A549 (cell line): ENCODE measurements at regions not wholly inside any gene's neighbourhood (a gene's known extent, or its start where the extent isn't known, plus 50 kb on each side); places are given as distances from the start of the nearest gene placed in this dataset.

Experiments
- NPAS2 ChIP-seq: fragments of 250-450 bp; sonication (Bioruptor Pico); IDR thresholded peaks from 2 replicates; pipeline ENCODE4 v1.8.0; 2022; ENCODE audit warnings: mild to moderate bottlenecking, moderate library complexity, borderline replicate concordance
- PHF8 ChIP-seq: fragments of 200-600 bp; sonication (generic); IDR thresholded peaks from 2 replicates; pipeline ENCODE4 v1.6.1; 2016; ENCODE audit warnings: low read depth, mild to moderate bottlenecking, antibody characterized with exemption, moderate library complexity, borderline replicate concordance
- POLR2A ChIP-seq: IDR thresholded peaks from 2 replicates; pipeline ENCODE4 v1.6.1; 2012; ENCODE audit warnings: mild to moderate bottlenecking, low read length
- ZSCAN20 ChIP-seq: fragments of 250-450 bp; sonication (Bioruptor Pico); IDR thresholded peaks from 2 replicates; pipeline ENCODE4 v1.8.0; 2022; ENCODE audit warnings: mild to moderate bottlenecking, moderate library complexity
- TF ChIP-seq, protein P1 (sequence below): fragments of 250-450 bp; sonication (Bioruptor Pico); IDR thresholded peaks from 2 replicates; pipeline ENCODE4 v1.5.0; 2021; ENCODE audit warnings: mild to moderate bottlenecking, moderate library complexity, borderline replicate concordance
- TF ChIP-seq, protein P2 (sequence below): fragments of >200 bp; sonication (Bioruptor Twin); formaldehyde crosslinking; IDR thresholded peaks from 3 replicates; pipeline ENCODE4 v1.5.1; 2016

DNA sequence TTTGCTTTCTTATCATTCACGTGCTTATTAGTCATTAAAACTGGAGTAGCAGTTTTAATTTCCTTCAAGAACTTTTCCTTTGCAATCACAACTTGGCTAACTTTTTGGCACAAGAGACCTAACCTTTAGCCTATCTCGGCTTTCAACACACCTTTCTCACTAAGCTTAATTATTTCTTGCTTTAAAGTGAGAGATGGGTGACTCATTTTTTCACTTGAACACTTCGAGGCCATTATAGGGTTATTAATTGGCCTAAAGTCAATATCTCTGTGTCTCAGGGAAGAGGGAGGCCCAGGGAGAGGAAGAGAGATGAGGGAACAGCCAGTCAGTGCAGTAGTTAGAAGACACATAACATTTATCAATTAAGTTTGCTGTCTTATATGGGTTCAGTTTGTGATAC, 289.8 kb downstream of the RBM43 start:
- no peak for TF ChIP-seq PHF8
- TF ChIP-seq ZSCAN20 (CRISPR knock-in tag) = no peak
- TF ChIP-seq NPAS2 (CRISPR knock-in tag) = no peak
- no peak for TF ChIP-seq POLR2A
- TF ChIP-seq, protein P1, sequence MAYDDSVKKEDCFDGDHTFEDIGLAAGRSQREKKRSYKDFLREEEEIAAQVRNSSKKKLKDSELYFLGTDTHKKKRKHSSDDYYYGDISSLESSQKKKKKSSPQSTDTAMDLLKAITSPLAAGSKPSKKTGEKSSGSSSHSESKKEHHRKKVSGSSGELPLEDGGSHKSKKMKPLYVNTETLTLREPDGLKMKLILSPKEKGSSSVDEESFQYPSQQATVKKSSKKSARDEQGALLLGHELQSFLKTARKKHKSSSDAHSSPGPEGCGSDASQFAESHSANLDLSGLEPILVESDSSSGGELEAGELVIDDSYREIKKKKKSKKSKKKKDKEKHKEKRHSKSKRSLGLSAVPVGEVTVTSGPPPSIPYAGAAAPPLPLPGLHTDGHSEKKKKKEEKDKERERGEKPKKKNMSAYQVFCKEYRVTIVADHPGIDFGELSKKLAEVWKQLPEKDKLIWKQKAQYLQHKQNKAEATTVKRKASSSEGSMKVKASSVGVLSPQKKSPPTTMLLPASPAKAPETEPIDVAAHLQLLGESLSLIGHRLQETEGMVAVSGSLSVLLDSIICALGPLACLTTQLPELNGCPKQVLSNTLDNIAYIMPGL (CRISPR knock-in tag) = no peak
- TF ChIP-seq, protein P2, sequence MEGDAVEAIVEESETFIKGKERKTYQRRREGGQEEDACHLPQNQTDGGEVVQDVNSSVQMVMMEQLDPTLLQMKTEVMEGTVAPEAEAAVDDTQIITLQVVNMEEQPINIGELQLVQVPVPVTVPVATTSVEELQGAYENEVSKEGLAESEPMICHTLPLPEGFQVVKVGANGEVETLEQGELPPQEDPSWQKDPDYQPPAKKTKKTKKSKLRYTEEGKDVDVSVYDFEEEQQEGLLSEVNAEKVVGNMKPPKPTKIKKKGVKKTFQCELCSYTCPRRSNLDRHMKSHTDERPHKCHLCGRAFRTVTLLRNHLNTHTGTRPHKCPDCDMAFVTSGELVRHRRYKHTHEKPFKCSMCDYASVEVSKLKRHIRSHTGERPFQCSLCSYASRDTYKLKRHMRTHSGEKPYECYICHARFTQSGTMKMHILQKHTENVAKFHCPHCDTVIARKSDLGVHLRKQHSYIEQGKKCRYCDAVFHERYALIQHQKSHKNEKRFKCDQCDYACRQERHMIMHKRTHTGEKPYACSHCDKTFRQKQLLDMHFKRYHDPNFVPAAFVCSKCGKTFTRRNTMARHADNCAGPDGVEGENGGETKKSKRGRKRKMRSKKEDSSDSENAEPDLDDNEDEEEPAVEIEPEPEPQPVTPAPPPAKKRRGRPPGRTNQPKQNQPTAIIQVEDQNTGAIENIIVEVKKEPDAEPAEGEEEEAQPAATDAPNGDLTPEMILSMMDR = no peak
